ENCODE measurements at regions not wholly inside any gene's neighbourhood (a gene's known extent, or its start where the extent isn't known, plus 50 kb on each side); places are given as distances from the start of the nearest gene placed in this dataset.

- TF ChIP-seq, protein P1, sequence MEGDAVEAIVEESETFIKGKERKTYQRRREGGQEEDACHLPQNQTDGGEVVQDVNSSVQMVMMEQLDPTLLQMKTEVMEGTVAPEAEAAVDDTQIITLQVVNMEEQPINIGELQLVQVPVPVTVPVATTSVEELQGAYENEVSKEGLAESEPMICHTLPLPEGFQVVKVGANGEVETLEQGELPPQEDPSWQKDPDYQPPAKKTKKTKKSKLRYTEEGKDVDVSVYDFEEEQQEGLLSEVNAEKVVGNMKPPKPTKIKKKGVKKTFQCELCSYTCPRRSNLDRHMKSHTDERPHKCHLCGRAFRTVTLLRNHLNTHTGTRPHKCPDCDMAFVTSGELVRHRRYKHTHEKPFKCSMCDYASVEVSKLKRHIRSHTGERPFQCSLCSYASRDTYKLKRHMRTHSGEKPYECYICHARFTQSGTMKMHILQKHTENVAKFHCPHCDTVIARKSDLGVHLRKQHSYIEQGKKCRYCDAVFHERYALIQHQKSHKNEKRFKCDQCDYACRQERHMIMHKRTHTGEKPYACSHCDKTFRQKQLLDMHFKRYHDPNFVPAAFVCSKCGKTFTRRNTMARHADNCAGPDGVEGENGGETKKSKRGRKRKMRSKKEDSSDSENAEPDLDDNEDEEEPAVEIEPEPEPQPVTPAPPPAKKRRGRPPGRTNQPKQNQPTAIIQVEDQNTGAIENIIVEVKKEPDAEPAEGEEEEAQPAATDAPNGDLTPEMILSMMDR (IDR thresholded peaks at IDR 0.05), result no peak
- no peak for TF ChIP-seq POLR2AphosphoS5 (IDR thresholded peaks at IDR 0.05)
- TF ChIP-seq POLR2A (IDR thresholded peaks at IDR 0.05), result no peak
- TF ChIP-seq EP300 (IDR thresholded peaks at IDR 0.05), result no peak
These were observed 274.0 kb downstream of the RNF152 start for GRCh38 chr18:61618816-61619215.
